PC-3 (cell line): ENCODE measurements at regions not wholly inside any gene's neighbourhood (a gene's known extent, or its start where the extent isn't known, plus 50 kb on each side); places are given as distances from the start of the nearest gene placed in this dataset.

Source experiments
- ATAC-seq: fragments of 200-7000 bp; cut with Tn5 transposase; 2 replicates; pipeline ENCODE4 v1.9.1; 2020; ENCODE audit warnings: mild to moderate bottlenecking, moderate library complexity
- BruUV-seq: library from RNA; stranded (reverse); fragments of 400-500 nt; replicated peaks from 2 replicates; lab custom pipeline; 2021; lab: Mats Ljungman, UMichigan
- CTCF ChIA-PET: fragments of 300-600 bp; sonication (Branson Sonifier 250); formaldehyde crosslinking; loops from one replicate; lab custom pipeline; 2022; ENCODE audit warnings: antibody characterized with exemption; lab: Charles Lee
- POLR2A ChIA-PET: fragments of 300-600 bp; sonication (Branson Sonifier 250); formaldehyde crosslinking; loops from one replicate; lab custom pipeline; 2022; ENCODE audit warnings: antibody characterized with exemption; ENCODE audit not compliant: unreplicated experiment; lab: Charles Lee
- DNase-seq: peaks from one replicate; pipeline ENCODE4 v3.0.0-alpha.2; 2015
- H2AFZ ChIP-seq: fragments of 300-600 bp; sonication (generic); 2 replicates; pipeline ENCODE4 v1.6.0; 2016; ENCODE audit warnings: antibody characterized with exemption, low read length
- H3F3A ChIP-seq: fragments of 300-600 bp; sonication (generic); one replicate; pipeline ENCODE4 v1.6.0; 2017; ENCODE audit warnings: antibody characterized with exemption, low read length, control low read depth, mild to moderate bottlenecking; ENCODE audit not compliant: unreplicated experiment
- H3K27ac ChIP-seq: fragments of 300-600 bp; sonication (generic); 2 replicates; pipeline ENCODE4 v1.5.1; 2016; ENCODE audit warnings: mild to moderate bottlenecking, low read length
- H3K27me3 ChIP-seq: fragments of 300-600 bp; sonication (generic); 2 replicates; pipeline ENCODE4 v1.6.1; 2016; ENCODE audit warnings: low read length, mixed read lengths
- H3K36me3 ChIP-seq: fragments of 300-600 bp; sonication (generic); 2 replicates; pipeline ENCODE4 v1.6.1; 2016; ENCODE audit warnings: low read depth, mixed run types, low read length, mixed read lengths
- H3K4me1 ChIP-seq: fragments of 300-600 bp; sonication (generic); 2 replicates; pipeline ENCODE4 v1.5.1; 2016; ENCODE audit warnings: low read length; ENCODE audit not compliant: insufficient read depth
- H3K4me2 ChIP-seq: fragments of 300-600 bp; sonication (generic); 2 replicates; pipeline ENCODE4 v1.6.0; 2016; ENCODE audit warnings: low read length
- H3K4me3 ChIP-seq: fragments of 300-600 bp; sonication (generic); 2 replicates; pipeline ENCODE4 v1.5.1; 2016; ENCODE audit warnings: mild to moderate bottlenecking, low read length, mixed read lengths
- H3K79me2 ChIP-seq: fragments of 300-600 bp; sonication (generic); 2 replicates; pipeline ENCODE4 v1.6.1; 2017; ENCODE audit warnings: low read length, mixed read lengths
- H3K9ac ChIP-seq: fragments of 300-600 bp; sonication (generic); 2 replicates; pipeline ENCODE4 v1.6.0; 2016; ENCODE audit warnings: mild to moderate bottlenecking, low read length
- H3K9me2 ChIP-seq: fragments of 300-600 bp; sonication (generic); replicated peaks from 2 replicates; pipeline ENCODE4 v1.6.1; 2016; ENCODE audit warnings: mixed run types, low read length, mixed read lengths
- H3K9me3 ChIP-seq: fragments of 300-600 bp; sonication (generic); 2 replicates; pipeline ENCODE4 v1.6.1; 2016; ENCODE audit warnings: low read length, mixed read lengths
- H4K20me1 ChIP-seq: fragments of 300-600 bp; sonication (generic); 2 replicates; pipeline ENCODE4 v1.6.1; 2016; ENCODE audit warnings: low read length, mixed read lengths
- EZH2 ChIP-seq: fragments of 300-600 bp; sonication (generic); IDR thresholded peaks from one replicate; pipeline ENCODE4 v1.6.1; 2017; ENCODE audit warnings: antibody characterized with exemption, mild to moderate bottlenecking, low read length; ENCODE audit not compliant: unreplicated experiment
- EZH2phosphoT487 ChIP-seq: fragments of 300-600 bp; sonication (generic); IDR thresholded peaks from 2 replicates; pipeline ENCODE4 v1.6.1; 2018; ENCODE audit warnings: mild to moderate bottlenecking, antibody characterized with exemption, low read length, borderline replicate concordance
- intact Hi-C: fragments of 100-400 bp; cut with micrococcal nuclease; formaldehyde crosslinking; loops from 2 replicates; pipeline ENCODE4 v1.9.0; 2023
- TF ChIP-seq, protein P1 (sequence below): fragments of 300-600 bp; sonication (generic); conservative IDR thresholded peaks from 2 replicates; pipeline ENCODE4 v1.5.1; 2017; ENCODE audit warnings: antibody characterized with exemption, low read depth, mild to moderate bottlenecking, low read length

DNA sequence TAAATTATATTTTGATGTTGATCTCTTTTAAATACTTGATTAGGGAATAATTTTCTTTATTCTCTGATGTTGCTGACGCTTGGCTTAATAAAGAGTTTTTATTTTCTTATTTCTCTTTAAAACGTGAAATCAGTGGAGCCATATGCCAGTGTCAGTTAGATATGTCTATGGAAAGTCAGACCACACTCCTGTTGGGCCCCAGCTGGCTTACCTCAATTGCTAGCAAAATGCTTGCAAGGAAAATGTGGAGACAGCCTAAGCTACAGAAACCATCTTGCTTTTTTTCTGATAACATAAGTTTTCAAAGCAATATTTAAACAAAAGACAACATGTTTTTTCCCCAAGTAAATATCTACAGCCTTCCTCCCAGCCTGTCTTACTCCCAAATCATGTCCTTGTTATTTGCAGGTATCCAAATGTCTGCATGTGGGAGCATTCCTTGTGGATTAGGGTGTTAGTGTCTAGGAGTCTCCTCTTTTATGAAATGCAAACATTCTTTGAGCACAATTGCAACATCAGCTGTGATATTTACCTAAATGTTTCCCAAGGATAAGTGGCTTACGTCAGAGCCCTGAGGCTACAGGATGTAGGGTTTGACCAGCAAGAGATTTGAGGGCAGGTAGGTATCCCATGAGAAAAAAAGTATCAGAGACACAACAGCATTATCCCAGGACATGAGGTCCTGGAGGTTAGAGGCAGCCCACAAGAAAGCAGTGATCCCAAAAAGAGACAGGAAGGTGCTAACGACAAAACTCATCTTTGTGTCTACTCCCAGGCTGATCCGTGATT, 117.2 kb upstream of the KCNJ15 start:
- Histone ChIP-seq H3K27ac (peak overlapping the region; percentile 82), H3K4me1 (peaks cover 26% of the 10 kb centered on the region), H3K27me3 (no peaks in the 10 kb centered on the region), H3K4me2 (peak overlapping the region; percentile 22), H3K9me3 (no peaks in the 10 kb centered on the region; the same call in 1 of the 2 replicates), H2AFZ (no peak overlapping the region), H3F3A (no peaks in the 10 kb centered on the region), H3K79me2 (no peaks in the 10 kb centered on the region), H3K9ac (peak overlapping the region; percentile 70), H3K4me3 (no peak overlapping the region), H3K9me2 (no peaks in the 10 kb centered on the region), H4K20me1 (no peaks in the 10 kb centered on the region), H3K36me3 (no peaks in the 10 kb centered on the region)
- POLR2A ChIA-PET = no interaction called here
- DNase-seq (peak; percentile 95), ATAC-seq (no peak)
- TF ChIP-seq EZH2phosphoT487 = no peak
- TF ChIP-seq, protein P1, sequence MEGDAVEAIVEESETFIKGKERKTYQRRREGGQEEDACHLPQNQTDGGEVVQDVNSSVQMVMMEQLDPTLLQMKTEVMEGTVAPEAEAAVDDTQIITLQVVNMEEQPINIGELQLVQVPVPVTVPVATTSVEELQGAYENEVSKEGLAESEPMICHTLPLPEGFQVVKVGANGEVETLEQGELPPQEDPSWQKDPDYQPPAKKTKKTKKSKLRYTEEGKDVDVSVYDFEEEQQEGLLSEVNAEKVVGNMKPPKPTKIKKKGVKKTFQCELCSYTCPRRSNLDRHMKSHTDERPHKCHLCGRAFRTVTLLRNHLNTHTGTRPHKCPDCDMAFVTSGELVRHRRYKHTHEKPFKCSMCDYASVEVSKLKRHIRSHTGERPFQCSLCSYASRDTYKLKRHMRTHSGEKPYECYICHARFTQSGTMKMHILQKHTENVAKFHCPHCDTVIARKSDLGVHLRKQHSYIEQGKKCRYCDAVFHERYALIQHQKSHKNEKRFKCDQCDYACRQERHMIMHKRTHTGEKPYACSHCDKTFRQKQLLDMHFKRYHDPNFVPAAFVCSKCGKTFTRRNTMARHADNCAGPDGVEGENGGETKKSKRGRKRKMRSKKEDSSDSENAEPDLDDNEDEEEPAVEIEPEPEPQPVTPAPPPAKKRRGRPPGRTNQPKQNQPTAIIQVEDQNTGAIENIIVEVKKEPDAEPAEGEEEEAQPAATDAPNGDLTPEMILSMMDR = no peak
- TF ChIP-seq EZH2 = no peak
- CTCF ChIA-PET = no interaction called here
- intact Hi-C loops = no loop called here
- no TSS peak for BruUV-seq

DNA sequence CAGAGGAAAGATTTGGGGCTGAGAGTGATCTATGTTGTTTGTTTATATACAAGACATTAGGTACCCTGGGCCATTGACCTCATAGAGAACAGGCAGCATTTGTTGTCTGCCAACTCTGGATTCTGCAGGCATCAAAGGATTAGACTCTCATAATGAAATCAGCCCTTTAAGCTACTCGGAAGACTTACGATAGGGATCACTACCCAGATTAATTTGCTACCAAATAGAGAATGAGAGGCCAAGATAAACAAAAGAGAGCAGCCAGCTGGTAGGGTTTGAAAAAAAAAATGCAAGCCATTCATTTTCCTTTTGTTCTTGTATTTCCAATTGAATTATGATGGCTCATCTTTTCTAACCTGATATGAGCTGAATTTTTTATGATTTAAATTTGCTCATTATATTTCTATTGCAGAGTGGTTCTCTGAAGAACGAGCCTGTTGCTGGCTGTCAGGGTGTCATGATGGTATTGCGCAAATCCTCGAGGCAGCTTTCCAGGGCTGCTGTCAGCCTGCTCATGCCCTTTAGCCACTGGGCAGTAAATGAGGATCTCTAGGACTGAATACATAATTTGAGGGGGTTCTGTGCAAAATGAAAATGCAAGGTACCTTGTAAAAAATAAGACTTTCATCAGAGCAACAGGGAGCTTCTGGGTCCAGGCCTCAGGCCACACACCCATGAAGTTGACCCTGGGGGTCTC, 116.4 kb upstream of the KCNJ15 start:
- Histone ChIP-seq H4K20me1 (no peaks in the 10 kb centered on the region), H3K27me3 (no peaks in the 10 kb centered on the region), H3K79me2 (no peaks in the 10 kb centered on the region), H3K4me1 (peaks cover 26% of the 10 kb centered on the region), H2AFZ (no peak overlapping the region), H3K27ac (peak overlapping the region; percentile 82), H3K9me3 (no peaks in the 10 kb centered on the region; the same call in none of the 2 replicates), H3F3A (no peaks in the 10 kb centered on the region), H3K4me3 (no peak overlapping the region), H3K9ac (peak overlapping the region; percentile 56), H3K4me2 (no peak overlapping the region), H3K9me2 (no peaks in the 10 kb centered on the region), H3K36me3 (no peaks in the 10 kb centered on the region)
- ChIA-PET POLR2A (no interaction called here), CTCF (interaction anchor here (0.6 kb wide), 1 partner anchor 428 kb away, joined by 4 read pairs; no protein-coding TSS in a partner anchor)
- ATAC-seq (no peak), DNase-seq (peak; percentile 30)
- BruUV-seq = no TSS peak
- TF ChIP-seq EZH2 = no peak
- no peak for TF ChIP-seq EZH2phosphoT487
- TF ChIP-seq, protein P1 = no peak
- intact Hi-C loops = no loop called here

DNA sequence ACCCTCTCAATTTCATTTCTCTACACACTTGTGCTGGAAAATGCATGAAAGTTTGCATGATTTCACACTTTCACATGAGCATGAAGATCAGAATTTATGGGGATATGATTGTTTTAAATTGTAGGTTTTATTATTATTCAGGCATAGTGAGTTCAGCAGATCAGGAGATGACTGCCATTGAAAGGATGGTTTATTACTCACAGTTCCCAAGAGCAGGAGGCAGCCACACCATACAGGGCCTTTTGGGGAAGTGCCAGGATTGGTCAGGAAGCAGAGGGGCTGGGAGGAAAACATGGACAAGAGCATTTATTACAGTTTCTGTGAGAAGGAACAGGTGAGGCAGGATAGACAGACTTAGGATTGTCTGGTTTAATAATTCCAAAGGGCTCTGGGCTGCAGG, 114.6 kb upstream of the KCNJ15 start:
- intact Hi-C loops = no loop called here
- POLR2A ChIA-PET = no interaction called here
- H3K79me2 ChIP-seq = no peaks in the 10 kb centered on the region
- H3K36me3 ChIP-seq = no peaks in the 10 kb centered on the region
- no peak overlapping the region for H3K4me2 ChIP-seq
- no peak for ATAC-seq
- peaks cover 17% of the 10 kb centered on the region for H3K4me1 ChIP-seq
- no peaks in the 10 kb centered on the region for H3K27me3 ChIP-seq
- DNase-seq = no peak
- TF ChIP-seq, protein P1 = no peak
- TF ChIP-seq EZH2 (no peak), EZH2phosphoT487 (no peak)
- CTCF ChIA-PET = no interaction called here
- H2AFZ ChIP-seq = no peak overlapping the region
- H3K9me2 ChIP-seq = no peaks in the 10 kb centered on the region
- H3K4me3 ChIP-seq = no peak overlapping the region
- H4K20me1 ChIP-seq = no peaks in the 10 kb centered on the region
- no TSS peak for BruUV-seq
- H3F3A ChIP-seq = no peaks in the 10 kb centered on the region
- no peak overlapping the region for H3K27ac ChIP-seq
- no peaks in the 10 kb centered on the region; the same call in none of the 2 replicates for H3K9me3 ChIP-seq
- H3K9ac ChIP-seq = no peak overlapping the region
